Activated naive CD4-positive, alpha-beta T cell treated with anti-CD3 and anti-CD28 coated beads, Interleukin-2, amount 50 U/mL, for 72 hours (primary cell): ENCODE measurements at regions not wholly inside any gene's neighbourhood (a gene's known extent, or its start where the extent isn't known, plus 50 kb on each side); places are given as distances from the start of the nearest gene placed in this dataset.
A peak's percentile ranks its signal among the peaks of the same experiment; 100 is the strongest.
"Not testable (repeated sequence)": the region's sequence is repeated elsewhere in the genome, so short reads cannot be mapped to it uniquely, and the experiment has no call there.

Experiments used
- ATAC-seq, 2 donors: fragments of 150-1000 bp; cut with Tn5 transposase; 2 replicates each; pipeline ENCODE4 v1.10.0; 2021; ENCODE audit warnings: mild to moderate bottlenecking in 2 of 2, moderate library complexity in 2 of 2
- DNase-seq, 2 donors: peaks; one replicate each; pipeline ENCODE4 v3.0.0; 2021 to 2022; ENCODE audit warnings: low spot score in 2 of 2
- H3K27ac Mint-ChIP-seq, 2 donors: one replicate each; pipeline ENCODE4 v1.8.0; 2022; ENCODE audit warnings: mild to moderate bottlenecking in 2 of 2, mixed read lengths in 2 of 2
- H3K36me3 Mint-ChIP-seq, 2 donors: one replicate each; pipeline ENCODE4 v1.8.0; 2022; ENCODE audit warnings: mixed read lengths in 2 of 2
- H3K9me3 Mint-ChIP-seq, 2 donors: one replicate each; pipeline ENCODE4 v1.8.0; 2022; ENCODE audit warnings: mixed read lengths in 2 of 2

DNA sequence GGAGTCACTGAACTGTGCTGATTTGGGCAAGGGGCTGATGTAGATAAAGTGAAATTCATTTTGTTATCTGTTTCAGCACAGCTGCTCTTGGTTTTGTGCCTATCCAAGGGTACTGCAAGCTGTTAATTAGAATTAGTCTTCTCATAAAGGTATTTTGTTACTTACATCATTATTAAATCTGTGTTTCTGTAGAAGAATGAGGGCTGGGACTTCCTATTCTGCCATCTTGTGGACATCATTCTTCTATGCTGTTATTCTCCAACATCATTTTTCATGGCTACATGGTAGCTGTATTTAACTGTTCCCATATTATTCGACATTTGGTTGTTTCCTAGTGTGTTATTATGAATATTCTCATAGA is 76.2 kb upstream of the CCDC71L start:
- ATAC-seq (no peak), DNase-seq (no peak)
- Mint-ChIP-seq H3K36me3 (no peaks in the 10 kb centered on the region), H3K9me3 (no peaks in the 10 kb centered on the region), H3K27ac (peak overlapping the region in 1 of 2 donors; percentile 61)

DNA sequence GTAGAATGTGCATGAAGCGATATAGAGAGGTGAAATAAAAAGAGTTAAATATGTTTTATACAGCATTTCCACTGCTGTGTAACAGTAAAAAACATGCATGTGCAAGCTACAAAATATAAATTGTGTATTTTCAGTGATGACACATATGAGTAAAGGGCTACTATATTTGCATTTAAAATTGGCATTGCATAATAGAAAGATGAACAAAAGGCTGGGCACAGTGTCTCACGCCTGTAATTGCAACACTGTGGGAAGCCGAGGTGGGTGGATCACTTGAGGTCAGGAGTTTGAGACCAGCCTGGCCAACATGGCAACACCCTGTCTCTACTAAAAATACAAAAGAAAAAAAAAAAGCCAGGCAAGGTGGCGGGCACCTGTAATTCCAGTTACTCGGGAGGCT is 79.8 kb upstream of the CCDC71L start:
- ATAC-seq: no peak
- H3K36me3 Mint-ChIP-seq: no peaks in the 10 kb centered on the region
- no peak for DNase-seq
- no peaks in the 10 kb centered on the region for H3K9me3 Mint-ChIP-seq
- H3K27ac Mint-ChIP-seq: no peak overlapping the region

DNA sequence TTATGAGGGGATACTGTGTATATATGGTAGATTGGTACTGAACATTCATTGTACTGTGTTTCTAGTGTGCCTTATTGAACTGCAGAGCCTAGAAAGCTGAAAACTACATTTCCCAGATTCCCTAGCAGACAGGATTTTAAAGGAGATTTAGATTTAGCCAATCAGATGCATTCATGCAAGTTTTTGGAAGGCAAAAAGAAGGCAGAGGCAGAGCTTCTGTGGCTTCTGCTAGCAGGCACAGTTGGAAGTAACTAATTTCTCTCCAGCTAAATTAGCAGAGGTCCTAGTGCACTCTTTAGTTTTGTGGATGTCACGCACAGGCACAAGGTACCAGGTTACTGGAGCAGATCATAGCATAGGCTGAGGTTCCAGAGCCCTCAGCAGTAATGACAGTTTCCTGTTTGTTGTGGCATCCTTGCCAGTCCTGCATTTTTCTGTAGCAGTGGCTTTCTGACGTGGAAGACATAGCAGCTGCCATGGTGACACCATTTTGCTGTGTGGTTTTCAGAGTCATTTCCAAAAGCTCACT is 83.7 kb upstream of the CCDC71L start:
- Mint-ChIP-seq H3K9me3 (peaks cover 0 to 4% of the 10 kb centered on the region in 2 donors), H3K27ac (no peak overlapping the region), H3K36me3 (no peaks in the 10 kb centered on the region)
- ATAC-seq (peak; percentile 45 to 68), DNase-seq (no peak)

DNA sequence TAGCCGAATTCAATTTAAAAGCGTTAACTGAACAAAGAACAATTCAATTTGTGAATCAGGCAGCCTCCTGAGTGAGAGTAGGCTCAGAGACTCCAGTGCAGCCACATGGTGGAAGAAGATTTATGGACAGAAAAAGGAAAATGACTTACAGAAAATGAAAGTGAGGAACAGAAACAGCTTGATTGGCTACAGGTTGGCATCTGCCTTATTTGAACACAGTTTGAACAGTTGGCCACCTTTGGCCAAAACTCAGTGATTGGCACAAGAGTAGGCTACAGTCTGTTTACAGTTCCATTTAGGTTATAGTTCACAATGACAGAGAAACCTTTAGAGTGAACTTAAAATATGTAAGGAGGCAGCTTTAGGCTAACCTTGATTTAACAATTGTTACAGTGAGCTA is 86.3 kb upstream of the CCDC71L start:
- not testable (repeated sequence) for H3K36me3 Mint-ChIP-seq, H3K27ac Mint-ChIP-seq, ATAC-seq, H3K9me3 Mint-ChIP-seq, DNase-seq

DNA sequence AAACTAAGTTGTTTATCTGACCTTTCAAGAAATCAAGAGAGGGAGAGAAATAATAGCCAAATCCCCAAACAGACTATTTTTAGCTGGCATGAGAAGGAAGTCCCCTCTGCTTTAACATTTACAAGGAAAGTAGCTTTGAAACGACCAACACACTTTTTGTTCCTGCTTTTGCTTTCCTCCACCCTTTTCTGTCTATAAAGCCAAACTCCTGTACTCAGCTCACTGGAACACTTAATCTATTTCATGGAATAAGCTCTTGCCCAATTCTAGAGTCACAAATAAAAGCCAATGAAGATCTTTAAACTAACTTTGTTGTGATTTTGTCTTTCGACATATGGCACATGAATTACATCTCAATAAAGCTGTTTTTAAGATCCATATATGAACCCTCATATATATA is 86.8 kb upstream of the CCDC71L start:
- peaks cover 0 to 4% of the 10 kb centered on the region in 2 donors for H3K9me3 Mint-ChIP-seq
- DNase-seq: no peak
- no peak for ATAC-seq
- no peak overlapping the region for H3K27ac Mint-ChIP-seq
- H3K36me3 Mint-ChIP-seq: no peaks in the 10 kb centered on the region

DNA sequence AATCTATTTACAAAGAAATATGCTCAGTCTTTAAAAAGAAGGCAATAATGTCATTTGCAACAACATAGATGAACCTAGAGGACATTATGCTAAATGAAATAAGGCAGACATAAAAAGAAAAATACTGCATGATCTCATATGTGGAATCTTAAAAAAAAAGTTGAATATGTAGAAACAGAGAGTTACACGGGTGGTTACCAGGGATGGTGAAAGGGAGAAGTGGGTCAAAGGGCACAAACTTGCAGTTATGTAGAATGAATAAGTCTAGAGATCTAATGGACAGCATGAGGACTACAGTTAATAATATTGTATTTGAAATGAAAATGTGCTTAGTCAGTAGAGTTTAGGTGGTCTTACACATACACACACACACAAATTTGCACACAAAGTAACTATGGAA is 88.2 kb upstream of the CCDC71L start:
- Mint-ChIP-seq H3K27ac (no peak overlapping the region), H3K36me3 (peaks cover 4% of the 10 kb centered on the region in 2 donors), H3K9me3 (peaks cover 4 to 8% of the 10 kb centered on the region in 2 donors)
- no peak for ATAC-seq
- no peak for DNase-seq

DNA sequence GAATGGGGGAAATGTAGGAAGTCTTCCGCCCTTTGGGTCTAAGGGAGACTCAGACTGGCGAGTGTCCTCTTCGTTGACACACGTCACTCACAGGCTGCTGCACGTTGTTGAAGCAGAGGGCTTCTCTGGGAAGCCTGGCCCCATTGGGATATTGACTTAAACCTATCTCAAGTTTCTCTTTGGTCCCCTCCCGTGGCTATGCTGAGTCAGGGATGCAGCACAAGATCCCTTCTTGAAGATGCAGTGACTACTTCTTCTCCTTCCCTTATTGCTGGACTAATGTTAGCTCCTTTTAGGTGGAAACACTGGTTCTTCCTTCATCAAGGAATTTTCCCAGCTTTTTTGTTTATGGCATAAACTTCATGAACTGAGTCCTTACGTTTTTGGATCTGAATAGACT is 89.8 kb upstream of the CCDC71L start:
- Mint-ChIP-seq H3K9me3 (peaks cover 7 to 15% of the 10 kb centered on the region in 2 donors), H3K36me3 (peaks cover 5 to 7% of the 10 kb centered on the region in 2 donors), H3K27ac (no peak overlapping the region)
- DNase-seq: no peak
- no peak for ATAC-seq

DNA sequence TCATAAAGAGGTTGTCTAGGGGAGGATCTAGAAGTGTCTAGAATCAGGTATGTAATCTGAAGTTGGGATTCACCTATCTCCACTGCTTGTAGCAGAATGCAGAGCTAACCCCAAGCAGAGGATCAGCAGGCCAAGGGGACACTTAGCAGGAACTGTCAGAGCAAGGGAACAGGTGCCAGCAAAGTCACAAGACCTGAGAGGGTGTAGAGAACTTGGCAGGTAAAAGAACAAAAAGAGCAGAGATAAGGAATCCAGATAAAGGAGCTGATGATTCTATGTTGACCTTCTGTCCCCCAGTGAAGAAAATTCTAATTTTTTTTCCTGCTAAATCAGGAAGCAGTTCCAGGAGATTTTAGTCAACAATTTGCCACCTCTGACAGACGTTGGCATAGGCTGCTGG is 91.4 kb upstream of the CCDC71L start:
- DNase-seq: no peak

DNA sequence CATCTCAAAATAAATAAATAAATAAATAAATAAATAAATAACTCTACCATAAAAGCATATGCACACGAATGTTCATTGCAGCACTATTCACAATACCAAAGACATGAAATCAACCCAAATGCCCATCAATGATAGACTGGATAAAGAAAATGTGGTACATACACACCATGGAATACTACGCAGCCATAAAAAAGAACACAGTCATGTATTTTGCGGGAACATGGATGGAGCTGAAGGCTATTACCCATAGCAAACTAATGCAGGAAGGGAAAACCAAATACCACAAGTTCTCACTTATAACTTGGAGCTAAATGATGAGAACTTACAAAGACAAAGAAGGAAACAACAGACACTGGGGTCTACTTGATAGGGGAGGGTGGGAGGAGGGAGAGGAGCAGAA is 94.1 kb upstream of the CCDC71L start:
- H3K36me3 Mint-ChIP-seq: peaks cover 5 to 17% of the 10 kb centered on the region in 2 donors
- not testable (repeated sequence) for ATAC-seq, DNase-seq, H3K27ac Mint-ChIP-seq
- peaks cover 7 to 17% of the 10 kb centered on the region in 2 donors for H3K9me3 Mint-ChIP-seq

More for the DNA sequence above, 91.4 kb upstream of the CCDC71L start:
- no peak overlapping the region for H3K27ac Mint-ChIP-seq
- H3K36me3 Mint-ChIP-seq: peaks cover 5 to 17% of the 10 kb centered on the region in 2 donors
- ATAC-seq: no peak
- H3K9me3 Mint-ChIP-seq: peaks cover 7 to 22% of the 10 kb centered on the region in 2 donors

DNA sequence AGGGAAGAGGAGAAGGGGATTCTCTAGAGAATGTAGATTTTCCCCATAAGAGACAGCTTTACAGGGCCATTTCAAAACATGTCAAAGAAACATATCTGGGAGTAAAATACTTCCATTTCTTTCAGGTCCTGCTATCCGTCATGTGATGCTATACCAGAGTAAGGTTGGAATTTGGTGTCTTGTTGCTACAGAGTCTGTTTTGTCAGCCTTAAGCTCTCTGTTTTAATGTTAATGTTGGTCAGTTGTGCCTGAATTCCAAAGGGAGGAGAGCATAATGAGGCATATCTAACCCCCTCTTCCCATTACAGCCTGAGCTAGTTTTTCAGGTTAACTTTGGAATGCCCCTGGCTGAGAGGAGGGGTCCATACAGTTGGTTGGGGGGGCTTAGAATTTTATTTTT is 94.7 kb upstream of the CCDC71L start:
- H3K9me3 Mint-ChIP-seq: peaks cover 7 to 17% of the 10 kb centered on the region in 2 donors
- peaks cover 5 to 17% of the 10 kb centered on the region in 2 donors for H3K36me3 Mint-ChIP-seq
- no peak for DNase-seq
- no peak for ATAC-seq
- no peak overlapping the region for H3K27ac Mint-ChIP-seq

DNA sequence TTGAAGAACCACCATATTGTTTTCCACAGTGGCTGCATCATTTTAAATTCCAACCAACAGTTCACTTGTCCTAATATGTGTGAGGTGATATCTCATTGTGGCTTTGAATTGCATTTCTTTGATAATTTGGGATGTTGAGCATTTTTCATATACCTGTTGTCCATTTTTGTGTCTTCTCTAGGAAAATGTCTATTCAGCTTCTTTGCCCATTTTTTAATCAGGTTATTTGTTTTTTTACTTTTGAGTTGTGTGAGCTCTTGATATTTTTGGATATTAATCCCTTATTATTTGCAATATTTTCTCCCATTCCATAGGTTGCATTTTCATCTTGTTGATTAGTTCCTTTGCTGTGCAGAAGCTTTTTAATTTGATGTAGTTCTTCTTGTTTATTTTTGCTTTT is 95.1 kb upstream of the CCDC71L start:
- H3K27ac Mint-ChIP-seq: no peak overlapping the region
- H3K9me3 Mint-ChIP-seq: peaks cover 7 to 17% of the 10 kb centered on the region in 2 donors
- ATAC-seq (no peak), DNase-seq (no peak)
- H3K36me3 Mint-ChIP-seq: peaks cover 5 to 17% of the 10 kb centered on the region in 2 donors

DNA sequence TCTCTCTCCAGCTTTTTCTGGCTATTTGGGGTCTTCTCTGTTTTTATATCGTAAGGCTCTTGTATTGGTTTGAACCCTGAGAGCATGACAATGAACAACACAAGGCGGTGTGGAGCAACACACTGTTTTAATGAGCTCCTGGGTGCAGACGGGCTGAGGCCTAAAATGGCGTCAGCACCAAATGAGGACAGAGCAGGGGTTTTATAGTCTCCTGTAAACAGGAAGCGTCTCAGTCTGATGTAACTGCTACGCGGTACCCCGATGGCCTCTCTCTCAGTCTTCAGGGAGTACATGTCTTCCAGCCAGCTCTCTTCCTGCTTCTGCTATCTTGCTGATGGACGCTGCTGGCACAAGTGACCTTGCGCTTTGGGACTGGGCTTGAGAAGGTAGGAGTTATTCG is 95.9 kb upstream of the CCDC71L start:
- Mint-ChIP-seq H3K9me3 (peaks cover 7 to 17% of the 10 kb centered on the region in 2 donors), H3K27ac (no peak overlapping the region), H3K36me3 (peaks cover 5 to 17% of the 10 kb centered on the region in 2 donors)
- no peak for ATAC-seq
- no peak for DNase-seq

DNA sequence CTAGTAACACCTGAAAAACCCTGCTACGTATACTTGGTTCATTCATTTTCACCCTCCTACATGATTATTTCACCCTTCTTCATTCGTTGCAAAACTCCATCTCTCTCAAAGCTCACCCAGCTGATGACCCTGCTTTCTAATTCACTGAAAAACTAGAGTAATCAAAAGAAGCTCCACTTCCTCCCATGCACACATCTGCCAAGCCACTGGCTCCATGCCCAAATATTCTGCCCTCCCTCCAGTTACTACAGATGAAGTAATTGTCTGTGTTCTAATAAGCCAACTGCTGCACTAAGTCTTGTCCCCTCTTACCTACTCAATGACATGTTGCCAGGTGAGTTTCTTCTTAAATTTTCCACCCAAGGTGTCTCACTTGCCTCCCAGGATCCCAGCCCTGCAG is 96.9 kb upstream of the CCDC71L start:
- DNase-seq (no peak), ATAC-seq (no peak)
- Mint-ChIP-seq H3K9me3 (peaks cover 7 to 17% of the 10 kb centered on the region in 2 donors), H3K36me3 (peaks cover 5 to 17% of the 10 kb centered on the region in 2 donors), H3K27ac (no peak overlapping the region)

DNA sequence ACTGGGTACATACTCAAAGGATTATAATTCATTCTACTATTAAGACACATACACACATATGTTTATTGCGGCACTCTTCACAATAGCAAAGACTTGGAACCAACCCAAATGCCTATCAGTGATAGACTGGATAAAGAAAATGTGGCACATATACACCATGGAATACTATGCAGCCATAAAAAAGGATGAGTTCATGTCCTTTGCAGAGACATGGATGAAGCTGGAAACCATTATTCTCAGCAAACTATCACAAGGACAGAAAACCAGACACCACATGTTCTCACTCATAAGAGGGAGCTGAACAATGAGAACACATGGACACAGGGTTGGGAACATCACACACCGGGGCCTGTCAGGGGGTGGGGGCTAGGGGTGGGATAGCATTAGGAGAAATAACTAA is 101.9 kb upstream of the CCDC71L start:
- not testable (repeated sequence) for ATAC-seq, H3K9me3 Mint-ChIP-seq, H3K27ac Mint-ChIP-seq

DNA sequence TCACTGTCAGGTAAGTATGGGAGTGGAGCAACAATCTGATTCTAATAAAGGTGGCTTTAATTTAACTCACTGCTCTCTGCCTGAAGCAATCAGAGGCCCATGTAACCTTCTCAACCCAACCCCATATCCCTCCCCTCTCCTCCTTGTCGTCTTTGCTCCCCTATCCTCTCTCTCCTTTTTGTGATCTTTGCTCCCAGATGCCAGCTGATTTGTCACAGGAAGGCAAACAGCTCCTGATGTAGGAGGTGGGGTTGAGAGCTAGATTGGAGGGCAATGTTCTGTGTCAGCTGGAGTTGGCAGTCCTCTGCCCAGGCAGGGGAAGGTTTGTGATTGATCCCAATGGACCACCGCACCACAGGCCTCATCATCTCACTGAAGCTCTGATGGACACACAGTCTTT is 101.4 kb upstream of the PIK3CG start:
- ATAC-seq (no peak), DNase-seq (no peak)
- Mint-ChIP-seq H3K36me3 (no peaks in the 10 kb centered on the region), H3K9me3 (no peaks in the 10 kb centered on the region), H3K27ac (no peak overlapping the region)

More for the DNA sequence above, 101.9 kb upstream of the CCDC71L start:
- H3K36me3 Mint-ChIP-seq, DNase-seq: not testable (repeated sequence)

DNA sequence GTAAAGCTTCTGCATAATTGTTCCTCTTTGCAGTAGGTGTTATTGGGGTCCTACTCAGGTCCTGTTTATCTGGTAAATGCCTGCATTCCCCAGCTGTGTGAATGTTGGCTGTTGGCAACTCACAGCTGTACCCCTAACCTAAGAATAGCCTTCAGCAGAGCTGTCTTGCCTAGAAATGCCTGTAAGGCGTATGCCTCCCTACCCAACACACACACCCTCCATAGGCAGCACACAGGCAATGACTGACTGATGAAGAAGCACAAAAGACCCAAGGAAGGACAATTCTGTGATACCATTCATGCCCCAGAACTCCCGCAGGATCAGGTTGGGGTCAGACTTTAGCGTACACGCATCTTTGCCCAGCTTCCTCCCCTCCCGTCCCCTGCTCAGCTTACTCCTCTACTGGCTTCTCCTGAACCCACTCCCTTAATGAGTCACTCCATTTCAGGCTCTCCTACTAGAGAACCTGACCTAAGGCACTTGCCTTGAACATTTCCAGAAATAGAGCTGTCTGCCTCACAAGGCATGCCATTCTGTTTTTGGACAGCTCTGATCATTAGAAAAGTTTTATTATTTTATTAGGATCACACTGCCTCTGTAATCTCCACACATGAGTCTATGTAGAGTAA is 99.2 kb upstream of the PIK3CG start:
- Mint-ChIP-seq H3K36me3 (no peaks in the 10 kb centered on the region), H3K27ac (no peak overlapping the region), H3K9me3 (no peaks in the 10 kb centered on the region)
- no peak for DNase-seq
- no peak for ATAC-seq

DNA sequence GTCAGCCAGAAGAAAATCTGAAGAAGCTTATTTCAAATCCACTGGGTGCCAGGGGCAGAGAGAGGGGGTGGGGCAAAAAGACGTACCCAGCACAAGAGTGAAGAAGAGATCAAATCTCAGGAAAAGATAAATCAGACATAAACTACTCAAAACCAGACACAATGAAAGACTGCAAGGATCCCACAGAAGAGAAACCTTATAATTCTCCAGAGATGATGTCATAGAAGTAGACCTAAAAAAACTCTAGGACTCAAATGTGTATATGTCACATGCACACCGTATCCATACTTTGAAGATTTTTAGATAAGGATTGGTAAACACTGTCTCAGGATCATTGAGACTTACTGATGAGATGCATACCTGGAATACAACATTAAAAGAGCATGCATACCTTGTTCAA is 98.5 kb upstream of the PIK3CG start:
- DNase-seq (no peak), ATAC-seq (peak; percentile 30 to 35)
- H3K36me3 Mint-ChIP-seq: no peaks in the 10 kb centered on the region

DNA sequence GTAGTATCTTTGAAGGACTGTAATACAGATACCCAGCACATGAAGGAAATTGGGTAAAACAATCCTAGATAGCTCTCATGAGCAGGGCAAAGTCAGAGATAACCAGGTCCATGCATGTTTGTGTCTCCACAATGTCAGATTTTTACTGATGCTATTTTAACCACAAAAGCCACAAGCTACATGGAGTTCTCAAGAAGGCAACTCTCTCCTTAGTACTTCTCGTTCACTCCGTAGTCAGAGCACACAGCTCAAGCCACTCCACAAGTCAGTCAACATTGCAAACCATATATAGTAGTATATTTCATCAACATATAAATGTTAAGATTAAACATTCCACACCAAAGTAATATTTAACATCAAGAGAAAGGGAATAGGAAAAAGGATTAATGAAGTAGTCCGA is 98.0 kb upstream of the PIK3CG start:
- Mint-ChIP-seq H3K36me3 (no peaks in the 10 kb centered on the region), H3K27ac (peak overlapping the region; percentile 84 to 86), H3K9me3 (no peaks in the 10 kb centered on the region)
- DNase-seq: no peak
- peak; percentile 24 to 70 for ATAC-seq

More for the DNA sequence above, 98.5 kb upstream of the PIK3CG start:
- Mint-ChIP-seq H3K27ac (peak overlapping the region in 1 of 2 donors; percentile 86), H3K9me3 (no peaks in the 10 kb centered on the region)
